Medulla oblongata (tissue), 1 donor: ENCODE measurements at regions not wholly inside any gene's neighbourhood (a gene's known extent, or its start where the extent isn't known, plus 50 kb on each side); places are given as distances from the start of the nearest gene placed in this dataset.
"Not testable (repeated sequence)": the region's sequence is repeated elsewhere in the genome, so short reads cannot be mapped to it uniquely, and the experiment has no call there.

Experiments used
- DNase-seq: peaks from one replicate; pipeline ENCODE4 v3.0.0-alpha.2; 2015; ENCODE audit errors: extremely low spot score

- DNase-seq: no peak
Observed at GRCh38 chr14:66011855-66012254, 474.3 kb upstream of the CCDC196 start.

DNA sequence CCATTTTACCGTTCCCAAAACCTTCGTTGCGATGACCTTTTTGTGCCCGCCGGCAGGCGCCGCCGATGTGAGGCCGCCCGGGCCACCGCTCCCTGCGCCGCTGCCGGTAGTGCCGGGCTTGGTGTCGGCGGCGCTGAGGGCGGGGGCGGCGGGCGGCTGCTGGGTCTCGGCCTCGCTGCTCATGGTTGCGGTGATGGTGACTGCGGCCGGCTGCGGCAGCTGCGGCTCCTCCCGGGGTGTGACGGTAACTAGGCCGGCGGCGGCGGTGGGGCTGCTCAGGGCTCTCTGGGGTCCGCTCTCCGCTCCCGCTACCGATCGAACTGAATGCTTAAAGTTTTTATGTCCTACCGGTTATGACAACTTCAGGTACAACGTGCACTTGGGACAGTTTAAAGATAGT, 472.6 kb upstream of the CCDC196 start:
- DNase-seq: not testable (repeated sequence)

DNA sequence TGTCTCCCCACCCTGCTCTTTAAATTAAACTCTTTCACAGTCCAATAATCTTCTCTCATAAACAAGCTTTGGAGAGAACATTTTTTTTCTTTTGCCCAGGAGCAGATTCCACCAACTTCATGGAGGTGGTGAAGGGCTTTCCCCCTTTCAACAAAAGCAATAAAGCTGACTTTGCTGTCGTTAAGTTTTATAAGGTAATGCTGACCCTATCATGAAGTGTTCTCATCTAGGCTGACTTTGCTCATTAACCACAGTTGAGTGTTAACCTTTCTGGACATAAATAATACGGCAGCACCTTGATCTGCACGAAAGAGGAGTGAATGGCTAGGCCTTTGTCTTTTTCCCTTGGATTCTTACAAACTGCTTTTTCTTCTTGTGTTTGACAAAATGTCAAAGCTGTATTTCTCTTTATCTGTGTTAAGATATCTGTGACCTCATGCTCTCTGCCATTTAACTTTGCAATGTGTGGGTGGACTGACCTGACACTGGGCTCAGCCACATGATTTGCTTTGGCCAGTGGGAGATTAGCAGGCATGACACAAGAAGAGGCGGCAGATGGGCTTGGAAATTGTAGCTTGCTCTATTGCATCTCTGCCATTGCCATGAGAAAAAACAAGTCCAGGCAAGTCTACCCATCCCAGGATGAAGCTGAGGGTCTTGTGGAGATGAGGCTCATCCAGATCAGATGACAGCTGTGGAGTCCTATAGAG, 470.9 kb upstream of the CCDC196 start:
- DNase-seq: no peak

DNA sequence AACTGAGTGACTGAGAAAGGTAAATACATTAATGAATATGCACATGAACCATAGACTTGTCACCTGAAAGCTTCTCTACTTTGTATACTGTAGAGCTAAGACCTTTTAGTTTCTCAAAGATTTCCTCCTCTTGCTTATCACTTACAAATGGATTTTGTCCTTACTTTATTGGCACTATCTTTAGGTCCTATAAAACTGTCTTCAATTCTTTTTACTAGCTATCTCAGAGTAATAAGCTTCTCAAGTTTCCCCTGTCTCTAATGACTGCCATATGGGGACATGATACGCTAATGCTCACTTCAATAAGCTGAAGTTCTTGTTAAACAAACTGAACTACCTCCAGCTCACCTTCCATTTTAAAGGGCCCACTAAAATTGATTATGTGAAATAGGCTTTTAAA, 468.2 kb upstream of the CCDC196 start:
- no peak for DNase-seq

DNA sequence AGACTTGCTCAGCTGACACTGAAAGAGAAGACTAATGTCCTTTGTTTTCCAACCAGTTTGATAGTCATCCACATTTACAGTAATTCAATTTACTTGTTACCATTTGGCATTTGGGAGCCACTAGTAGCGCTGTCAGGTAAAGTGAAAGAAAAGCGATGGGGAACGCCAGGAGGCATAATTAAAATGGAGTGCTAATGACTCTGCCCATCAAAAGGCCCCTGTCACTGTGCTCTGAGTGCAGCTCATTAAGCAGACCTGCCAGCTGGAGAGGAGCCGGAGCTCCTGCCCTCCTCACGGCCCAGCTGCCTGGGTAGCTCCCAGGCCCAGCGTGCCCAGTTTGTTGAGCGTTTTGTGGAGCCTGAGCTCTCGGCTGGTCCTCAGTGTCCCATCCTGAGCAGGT, 463.6 kb upstream of the CCDC196 start:
- no peak for DNase-seq

- DNase-seq: no peak
Observed at GRCh38 chr14:66025779-66026178, 460.4 kb upstream of the CCDC196 start.

- DNase-seq: not testable (repeated sequence)
Observed at GRCh38 chr14:66031981-66032380, 454.2 kb upstream of the CCDC196 start.

- no peak for DNase-seq
Observed at GRCh38 chr14:66032800-66033199, 453.4 kb upstream of the CCDC196 start.

- no peak for DNase-seq
Observed at GRCh38 chr14:66036547-66036946, 449.6 kb upstream of the CCDC196 start.

DNA sequence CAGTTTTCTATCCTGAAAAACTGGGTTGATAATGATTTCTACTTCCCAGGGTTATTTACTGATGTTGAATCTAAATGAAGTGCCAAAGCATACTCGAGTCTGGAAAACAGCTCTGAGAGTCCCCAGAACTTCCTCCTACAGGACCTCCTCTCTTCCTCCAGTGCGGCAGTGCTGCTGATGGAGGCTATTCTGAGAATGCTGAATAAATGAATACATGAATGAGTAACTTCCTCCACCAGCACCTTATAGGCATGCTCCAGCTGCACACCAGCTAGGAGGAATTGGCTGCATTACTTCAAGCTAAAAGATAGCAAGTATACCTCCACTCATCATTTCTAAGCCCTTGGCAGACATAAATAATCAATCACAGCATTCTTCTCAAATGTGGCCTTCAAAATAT, 448.8 kb upstream of the CCDC196 start:
- DNase-seq: peak; percentile 35

GRCh38 chr14:66038212-66038611, 448.0 kb upstream of the CCDC196 start:
- no peak for DNase-seq

DNA sequence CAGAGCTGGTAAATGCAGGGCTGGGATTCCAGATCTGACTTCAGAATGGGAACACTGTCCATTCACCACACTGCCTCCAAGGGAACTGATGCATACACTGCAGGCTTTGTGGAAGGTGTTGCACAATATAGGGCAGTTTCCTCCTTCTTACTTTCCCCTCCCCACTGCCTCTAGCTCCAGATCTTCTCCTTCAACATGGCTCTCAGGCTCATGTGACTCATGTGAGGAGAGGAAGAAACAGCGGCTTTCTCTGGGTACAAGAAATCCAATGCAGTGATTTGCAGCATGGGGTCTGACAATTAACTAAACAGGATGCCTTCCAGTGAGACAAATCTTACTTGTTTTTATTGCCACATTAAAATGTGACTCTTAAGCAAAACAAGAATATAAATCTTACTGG, 447.6 kb upstream of the CCDC196 start:
- DNase-seq: peak; percentile 82

DNA sequence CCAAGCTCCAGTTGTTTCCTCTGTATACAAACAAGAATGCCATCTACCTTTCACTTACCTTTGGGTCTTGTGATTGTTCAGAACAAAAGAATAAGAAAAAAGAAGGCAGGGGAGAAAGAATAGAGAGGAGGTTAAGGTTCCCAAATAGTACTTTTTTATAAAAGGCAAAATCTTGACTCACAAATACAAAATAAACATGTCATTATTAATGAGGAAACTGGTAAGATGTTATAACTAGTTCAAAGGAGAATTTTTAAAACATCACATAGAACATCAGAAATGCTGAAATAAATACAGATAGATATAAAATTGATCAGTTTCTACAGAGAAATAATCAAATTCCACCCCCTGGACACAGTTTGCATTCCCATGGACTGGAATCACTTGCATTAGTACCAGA, 446.7 kb upstream of the CCDC196 start:
- DNase-seq: no peak

- no peak for DNase-seq
Observed at GRCh38 chr14:66041582-66041981, 444.6 kb upstream of the CCDC196 start.

DNA sequence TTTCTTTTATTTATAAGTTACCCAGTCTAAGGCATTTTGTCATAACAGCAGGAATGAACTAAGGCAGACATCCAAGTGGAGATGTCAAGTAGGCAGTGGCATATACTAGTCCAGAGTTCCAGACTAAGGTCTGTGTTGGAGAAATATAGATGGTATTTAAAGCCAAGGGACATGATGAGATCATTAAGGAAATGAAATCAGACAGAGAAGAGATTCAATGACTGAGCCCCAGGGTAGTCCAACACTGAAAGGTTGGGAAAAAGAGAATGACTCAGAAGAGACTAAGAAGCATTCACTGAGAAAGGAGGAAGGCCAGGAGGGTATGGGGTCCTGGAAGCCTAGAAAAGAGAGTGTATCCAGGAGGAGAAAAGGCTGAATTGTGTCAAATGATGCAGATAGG, 442.2 kb upstream of the CCDC196 start:
- DNase-seq: no peak

GRCh38 chr14:66045572-66046021, 440.6 kb upstream of the CCDC196 start:
- no peak for DNase-seq

GRCh38 chr14:66046035-66046434, 440.1 kb upstream of the CCDC196 start:
- no peak for DNase-seq

GRCh38 chr14:66046591-66046990, 439.6 kb upstream of the CCDC196 start:
- no peak for DNase-seq

- DNase-seq: no peak
Observed at GRCh38 chr14:66056268-66056907, 429.8 kb upstream of the CCDC196 start.

- no peak for DNase-seq
Observed at GRCh38 chr14:66056926-66057552, 429.1 kb upstream of the CCDC196 start.

- no peak for DNase-seq
Observed at GRCh38 chr14:66065188-66065587, 421.0 kb upstream of the CCDC196 start.

GRCh38 chr14:66066981-66067776, 419.0 kb upstream of the CCDC196 start:
- DNase-seq: no peak
